ENCODE measurements at regions not wholly inside any gene's neighbourhood (a gene's known extent, or its start where the extent isn't known, plus 50 kb on each side); places are given as distances from the start of the nearest gene placed in this dataset.

GRCh38 chrX:42691196-42691595 is 86.8 kb downstream of the PPP1R2C start:
- ATAC-seq, result no peak
- ChIA-PET CTCF (no interaction called here), POLR2A (no interaction called here)
- Mint-ChIP-seq H3K9me3 (peaks cover 0 to 2% (median 0%) of the 10 kb centered on the region in 11 donors), H3K27ac (no peak overlapping the region), H3K36me3 (peaks cover 0 to 1% (median 0%) of the 10 kb centered on the region in 5 donors), H3K4me1 (peaks cover 0 to 3% (median 0%) of the 10 kb centered on the region in 7 donors), H3K27me3 (no peaks in the 10 kb centered on the region), H3K4me3 (no peak overlapping the region)
- no peaks in the 10 kb centered on the region for H3K9me3 ChIP-seq (ENCODE audit: control insufficient read depth in 2 of 3, low read length in 3 of 3)
- DNase-seq, result no peak
- H3K4me3 ChIP-seq (ENCODE audit: low read length), result no peak overlapping the region
- H3K27me3 ChIP-seq (ENCODE audit: control insufficient read depth in 2 of 2, insufficient read depth in 2 of 2, low read length in 2 of 2), result no peaks in the 10 kb centered on the region
- no peaks in the 10 kb centered on the region for H3K36me3 ChIP-seq (ENCODE audit: control insufficient read depth in 2 of 3, insufficient read depth in 3 of 3, low read length in 3 of 3)
- H3K4me1 ChIP-seq (ENCODE audit: control insufficient read depth in 2 of 2, insufficient read depth in 2 of 2, low read length in 2 of 2), result no peaks in the 10 kb centered on the region
- H3K27ac ChIP-seq (ENCODE audit: low read depth, low read length), result no peak overlapping the region
- intact Hi-C loops (cut with micrococcal nuclease), result no loop called here

DNA sequence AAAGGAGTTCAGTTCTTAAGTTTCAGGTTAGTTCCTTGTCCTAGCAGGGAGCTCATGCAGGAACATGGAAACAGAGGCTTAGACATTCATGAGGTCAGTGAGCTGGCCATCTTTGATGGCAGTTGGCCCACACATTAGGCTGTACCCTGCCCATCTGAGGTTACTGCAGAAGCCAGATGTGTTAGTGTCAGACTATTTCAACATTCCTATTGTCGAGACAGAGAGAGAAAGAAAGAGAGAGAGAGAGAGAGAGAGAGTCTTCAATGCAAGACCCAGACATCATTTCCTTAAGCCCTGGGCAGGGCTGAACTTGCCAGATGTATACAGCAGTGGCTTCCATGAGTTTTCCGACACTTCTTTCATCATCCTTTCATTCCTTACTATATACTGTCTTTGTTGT is 91.3 kb downstream of the PPP1R2C start:
- Histone ChIP-seq H3K9me3 (ENCODE audit: control insufficient read depth in 2 of 3, low read length in 3 of 3) (no peaks in the 10 kb centered on the region), H3K27me3 (ENCODE audit: control insufficient read depth in 2 of 2, insufficient read depth in 2 of 2, low read length in 2 of 2) (no peaks in the 10 kb centered on the region), H3K4me3 (ENCODE audit: low read length) (no peak overlapping the region), H3K36me3 (ENCODE audit: control insufficient read depth in 2 of 3, insufficient read depth in 3 of 3, low read length in 3 of 3) (no peaks in the 10 kb centered on the region), H3K27ac (ENCODE audit: low read depth, low read length) (no peak overlapping the region), H3K4me1 (ENCODE audit: control insufficient read depth in 2 of 2, insufficient read depth in 2 of 2, low read length in 2 of 2) (no peaks in the 10 kb centered on the region)
- Mint-ChIP-seq H3K9me3 (peaks cover 0 to 2% (median 0%) of the 10 kb centered on the region in 11 donors), H3K4me1 (no peaks in the 10 kb centered on the region), H3K4me3 (peak overlapping the region in 1 of 10 donors; percentile 10), H3K27ac (no peak overlapping the region), H3K36me3 (peaks cover 0 to 1% (median 0%) of the 10 kb centered on the region in 5 donors), H3K27me3 (no peaks in the 10 kb centered on the region)
- CTCF ChIA-PET, result no interaction called here
- ATAC-seq, result no peak
- intact Hi-C loops (cut with micrococcal nuclease), result no loop called here
- POLR2A ChIA-PET, result no interaction called here
- DNase-seq, result no peak

GRCh38 chrX:42686296-42686695 is 91.7 kb downstream of the PPP1R2C start:
- H3K36me3 ChIP-seq (ENCODE audit: control insufficient read depth in 2 of 3, insufficient read depth in 3 of 3, low read length in 3 of 3), result no peaks in the 10 kb centered on the region
- no peaks in the 10 kb centered on the region for H3K27me3 ChIP-seq (ENCODE audit: control insufficient read depth in 2 of 2, insufficient read depth in 2 of 2, low read length in 2 of 2)
- POLR2A ChIA-PET, result no interaction called here
- no peak overlapping the region for H3K27ac ChIP-seq (ENCODE audit: low read depth, low read length)
- Mint-ChIP-seq H3K27ac (no peak overlapping the region), H3K27me3 (no peaks in the 10 kb centered on the region), H3K4me3 (no peak overlapping the region), H3K36me3 (peaks cover 0 to 1% (median 0%) of the 10 kb centered on the region in 5 donors), H3K4me1 (no peaks in the 10 kb centered on the region), H3K9me3 (peaks cover 0 to 2% (median 0%) of the 10 kb centered on the region in 11 donors)
- no peak for DNase-seq
- CTCF ChIA-PET, result no interaction called here
- no peak for ATAC-seq
- no peak overlapping the region for H3K4me3 ChIP-seq (ENCODE audit: low read length)
- no peaks in the 10 kb centered on the region for H3K4me1 ChIP-seq (ENCODE audit: control insufficient read depth in 2 of 2, insufficient read depth in 2 of 2, low read length in 2 of 2)
- H3K9me3 ChIP-seq (ENCODE audit: control insufficient read depth in 2 of 3, low read length in 3 of 3), result no peaks in the 10 kb centered on the region
- intact Hi-C loops (cut with micrococcal nuclease), result no loop called here

DNA sequence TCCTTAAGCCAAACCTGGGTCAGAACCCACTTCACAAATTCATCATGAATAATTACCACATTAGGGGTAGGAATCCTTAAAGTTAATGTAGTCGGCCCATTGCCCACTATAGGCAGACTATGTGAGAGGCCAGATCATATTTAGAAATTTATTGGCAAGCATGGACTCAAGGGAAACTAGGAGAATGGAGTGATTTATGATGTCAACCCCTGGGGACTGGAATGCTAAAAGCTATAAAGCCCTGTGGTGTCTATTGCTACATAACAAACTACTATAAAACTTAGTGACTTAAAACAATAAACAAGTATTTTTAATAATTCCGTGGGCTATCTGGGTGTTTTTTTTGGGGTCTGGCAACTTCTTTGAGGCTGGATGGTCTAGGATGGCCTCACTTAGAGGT is 93.9 kb downstream of the PPP1R2C start:
- ChIA-PET POLR2A (no interaction called here), CTCF (interaction anchor here (0.7 kb wide), 1 partner anchor 260 kb away, joined by 3 read pairs; no protein-coding TSS in a partner anchor)
- no peak overlapping the region for H3K4me3 ChIP-seq (ENCODE audit: low read length)
- no peak for DNase-seq
- Mint-ChIP-seq H3K4me3 (no peak overlapping the region), H3K36me3 (peaks cover 0 to 1% (median 0%) of the 10 kb centered on the region in 5 donors), H3K27me3 (no peaks in the 10 kb centered on the region), H3K27ac (no peak overlapping the region), H3K4me1 (no peaks in the 10 kb centered on the region), H3K9me3 (peaks cover 0 to 2% (median 0%) of the 10 kb centered on the region in 11 donors)
- intact Hi-C loops (cut with micrococcal nuclease), result no loop called here
- no peaks in the 10 kb centered on the region for H3K36me3 ChIP-seq (ENCODE audit: control insufficient read depth in 2 of 3, insufficient read depth in 3 of 3, low read length in 3 of 3)
- H3K27me3 ChIP-seq (ENCODE audit: control insufficient read depth in 2 of 2, insufficient read depth in 2 of 2, low read length in 2 of 2), result no peaks in the 10 kb centered on the region
- H3K9me3 ChIP-seq (ENCODE audit: control insufficient read depth in 2 of 3, low read length in 3 of 3), result no peaks in the 10 kb centered on the region
- no peak for ATAC-seq
- no peak overlapping the region for H3K27ac ChIP-seq (ENCODE audit: low read depth, low read length)
- H3K4me1 ChIP-seq (ENCODE audit: control insufficient read depth in 2 of 2, insufficient read depth in 2 of 2, low read length in 2 of 2), result no peaks in the 10 kb centered on the region

DNA sequence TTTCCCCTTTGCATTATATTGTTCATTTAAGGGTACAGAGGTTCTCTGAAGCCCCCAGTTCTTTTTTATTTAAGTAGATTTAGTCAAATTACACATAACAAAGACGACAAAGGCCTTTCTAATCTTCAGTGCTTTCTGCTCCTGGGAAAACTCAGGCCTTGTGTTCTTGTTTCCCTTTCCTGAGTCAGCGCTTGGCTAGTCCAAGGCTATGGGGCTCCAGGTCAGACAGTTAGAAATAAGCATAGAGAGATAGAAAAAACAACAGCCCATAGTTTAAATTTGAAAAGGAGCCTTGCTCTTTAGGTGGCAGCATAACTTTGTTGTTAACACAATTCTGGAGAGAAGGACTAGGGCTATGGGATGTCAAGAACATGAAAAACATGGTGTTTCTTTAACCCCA is 97.3 kb downstream of the PPP1R2C start:
- intact Hi-C loops (cut with micrococcal nuclease), result no loop called here
- DNase-seq, result no peak
- Mint-ChIP-seq H3K36me3 (no peaks in the 10 kb centered on the region), H3K9me3 (peaks cover 0 to 2% (median 0%) of the 10 kb centered on the region in 11 donors), H3K4me1 (no peaks in the 10 kb centered on the region), H3K27me3 (no peaks in the 10 kb centered on the region), H3K4me3 (no peak overlapping the region), H3K27ac (peak overlapping the region in 1 of 9 donors; percentile 65)
- POLR2A ChIA-PET, result no interaction called here
- no peaks in the 10 kb centered on the region for H3K4me1 ChIP-seq (ENCODE audit: control insufficient read depth in 2 of 2, insufficient read depth in 2 of 2, low read length in 2 of 2)
- no peaks in the 10 kb centered on the region for H3K9me3 ChIP-seq (ENCODE audit: control insufficient read depth in 2 of 3, low read length in 3 of 3)
- H3K27me3 ChIP-seq (ENCODE audit: control insufficient read depth in 2 of 2, insufficient read depth in 2 of 2, low read length in 2 of 2), result no peaks in the 10 kb centered on the region
- ATAC-seq, result no peak
- no peak overlapping the region for H3K4me3 ChIP-seq (ENCODE audit: low read length)
- no peak overlapping the region for H3K27ac ChIP-seq (ENCODE audit: low read depth, low read length)
- CTCF ChIA-PET, result interaction anchor here (0.6 kb wide), 1 partner anchor 28 kb away, joined by 3 read pairs; no protein-coding TSS in a partner anchor
- no peaks in the 10 kb centered on the region for H3K36me3 ChIP-seq (ENCODE audit: control insufficient read depth in 2 of 3, insufficient read depth in 3 of 3, low read length in 3 of 3)

- no peak for ATAC-seq
- Mint-ChIP-seq H3K36me3 (no peaks in the 10 kb centered on the region), H3K27me3 (no peaks in the 10 kb centered on the region), H3K4me3 (no peak overlapping the region), H3K27ac (no peak overlapping the region), H3K4me1 (no peaks in the 10 kb centered on the region), H3K9me3 (peaks cover 0 to 4% (median 0%) of the 10 kb centered on the region in 11 donors)
- CTCF ChIA-PET, result no interaction called here
- H3K4me1 ChIP-seq (ENCODE audit: control insufficient read depth in 2 of 2, insufficient read depth in 2 of 2, low read length in 2 of 2), result no peaks in the 10 kb centered on the region
- no peaks in the 10 kb centered on the region for H3K9me3 ChIP-seq (ENCODE audit: control insufficient read depth in 2 of 3, low read length in 3 of 3)
- POLR2A ChIA-PET, result no interaction called here
- intact Hi-C loops (cut with micrococcal nuclease), result loop anchor here in 1 of 2 donors (5.0 kb wide), 1 partner anchor 264 kb away; no protein-coding TSS in a partner anchor
- no peak overlapping the region for H3K4me3 ChIP-seq (ENCODE audit: low read length)
- DNase-seq, result no peak
- H3K27me3 ChIP-seq (ENCODE audit: control insufficient read depth in 2 of 2, insufficient read depth in 2 of 2, low read length in 2 of 2), result no peaks in the 10 kb centered on the region
- no peak overlapping the region for H3K27ac ChIP-seq (ENCODE audit: low read depth, low read length)
- no peaks in the 10 kb centered on the region for H3K36me3 ChIP-seq (ENCODE audit: control insufficient read depth in 2 of 3, insufficient read depth in 3 of 3, low read length in 3 of 3)
Measured at GRCh38 chrX:42678133-42678532, 99.8 kb downstream of the PPP1R2C start.

GRCh38 chrX:42673301-42673810 is 104.6 kb downstream of the PPP1R2C start:
- Mint-ChIP-seq H3K27ac (no peak overlapping the region), H3K36me3 (peaks cover 0 to 14% (median 0%) of the 10 kb centered on the region in 5 donors), H3K4me1 (no peaks in the 10 kb centered on the region), H3K9me3 (peaks cover 0 to 25% (median 4%) of the 10 kb centered on the region in 11 donors), H3K27me3 (no peaks in the 10 kb centered on the region), H3K4me3 (no peak overlapping the region)
- CTCF ChIA-PET, result no interaction called here
- ATAC-seq, result no peak
- intact Hi-C loops (cut with micrococcal nuclease), result no loop called here
- no peak overlapping the region for H3K27ac ChIP-seq (ENCODE audit: low read depth, low read length)
- H3K4me3 ChIP-seq (ENCODE audit: low read length), result no peak overlapping the region
- POLR2A ChIA-PET, result interaction anchor here (0.8 kb wide), 1 partner anchor 749 kb away, joined by 3 read pairs; no protein-coding TSS in a partner anchor
- no peaks in the 10 kb centered on the region for H3K27me3 ChIP-seq (ENCODE audit: control insufficient read depth in 2 of 2, insufficient read depth in 2 of 2, low read length in 2 of 2)
- H3K4me1 ChIP-seq (ENCODE audit: control insufficient read depth in 2 of 2, insufficient read depth in 2 of 2, low read length in 2 of 2), result no peaks in the 10 kb centered on the region
- H3K36me3 ChIP-seq (ENCODE audit: control insufficient read depth in 2 of 3, insufficient read depth in 3 of 3, low read length in 3 of 3), result no peaks in the 10 kb centered on the region
- peaks cover 0 to 4% (median 0%) of the 10 kb centered on the region in 3 experiments for H3K9me3 ChIP-seq (ENCODE audit: control insufficient read depth in 2 of 3, low read length in 3 of 3)
- DNase-seq, result no peak

All from naive thymus-derived CD4-positive, alpha-beta T cell (primary cell).